PC-3 (cell line): ENCODE measurements at regions not wholly inside any gene's neighbourhood (a gene's known extent, or its start where the extent isn't known, plus 50 kb on each side); places are given as distances from the start of the nearest gene placed in this dataset.

Experiments used
- CTCF ChIP-seq: fragments of 300-600 bp; sonication (generic); conservative IDR thresholded peaks from 2 replicates; pipeline ENCODE4 v1.5.1; 2017; ENCODE audit warnings: antibody characterized with exemption, low read depth, mild to moderate bottlenecking, low read length
- EZH2 ChIP-seq: fragments of 300-600 bp; sonication (generic); IDR thresholded peaks from one replicate; pipeline ENCODE4 v1.6.1; 2017; ENCODE audit warnings: antibody characterized with exemption, mild to moderate bottlenecking, low read length; ENCODE audit not compliant: unreplicated experiment

GRCh38 chr9:20220286-20220685 is 402.0 kb downstream of the MLLT3 start:
- TF ChIP-seq EZH2 (no peak), CTCF (no peak)
